CD14-positive monocyte (primary cell): ENCODE measurements at regions not wholly inside any gene's neighbourhood (a gene's known extent, or its start where the extent isn't known, plus 50 kb on each side); places are given as distances from the start of the nearest gene placed in this dataset.

Experiments used
- DNase-seq, 3 donors: peaks; one replicate each; pipeline ENCODE4 v3.0.0-alpha.2; 2011 to 2022
- H2AFZ ChIP-seq: 2 replicates; pipeline ENCODE4 v1.6.0; 2012; ENCODE audit warnings: mild to moderate bottlenecking, low read depth, low read length, inconsistent platforms; ENCODE audit not compliant: insufficient read depth, poor library complexity, severe bottlenecking
- H3K27ac ChIP-seq, 2 donors: 1 replicate in 1 of 2; 2 replicates in 1 of 2; pipeline ENCODE4 v1.5.1; 2012 to 2013; ENCODE audit warnings: low read length in 2 of 2, control low read depth in 1 of 2, inconsistent platforms in 1 of 2, low read depth in 1 of 2, mild to moderate bottlenecking in 1 of 2
- H3K27me3 ChIP-seq, 2 donors: one replicate each; pipeline versions ENCODE4 v1.6.0 to v1.6.1; 2011 to 2013; ENCODE audit warnings: low read length in 2 of 2; ENCODE audit not compliant: control insufficient read depth in 2 of 2, insufficient read depth in 2 of 2
- H3K36me3 ChIP-seq, 2 donors: replicated peaks in 1 of 2; 1 replicate in 1 of 2; 2 replicates in 1 of 2; pipeline versions ENCODE4 v1.5.1 to v1.6.1; 2012 to 2013; ENCODE audit warnings: low read length in 2 of 2, control low read depth in 1 of 2, inconsistent platforms in 1 of 2, mild to moderate bottlenecking in 1 of 2; ENCODE audit not compliant: insufficient read depth in 2 of 2, control insufficient read depth in 1 of 2
- H3K4me1 ChIP-seq, 2 donors: 1 replicate in 1 of 2; 2 replicates in 1 of 2; pipeline versions ENCODE4 v1.5.1 to v1.6.1; 2012 to 2013; ENCODE audit warnings: low read length in 2 of 2, control low read depth in 1 of 2, inconsistent platforms in 1 of 2, mild to moderate bottlenecking in 1 of 2, moderate library complexity in 1 of 2; ENCODE audit not compliant: insufficient read depth in 2 of 2, control insufficient read depth in 1 of 2
- H3K4me2 ChIP-seq: replicated peaks from 2 replicates; pipeline ENCODE3; 2012; ENCODE audit warnings: low read length, moderate library complexity, mild to moderate bottlenecking; ENCODE audit not compliant: poor library complexity, severe bottlenecking; ENCODE audit errors: extremely low read depth
- H3K4me3 ChIP-seq, 3 experiments: fragments of 200-600 bp in 1 of 3; sonication (generic) in 1 of 3; replicated peaks in 1 of 3; 1 replicate in 2 of 3; 2 replicates in 1 of 3; pipeline ENCODE4 v1.5.1; 2011 to 2013; ENCODE audit warnings: low read length in 3 of 3, mild to moderate bottlenecking in 3 of 3, control low read depth in 2 of 3, low read depth in 2 of 3, inconsistent platforms in 1 of 3, moderate library complexity in 1 of 3
- H3K79me2 ChIP-seq: 2 replicates; pipeline ENCODE4 v1.6.0; 2012; ENCODE audit warnings: mild to moderate bottlenecking, control low read depth, inconsistent platforms, low read length, moderate library complexity; ENCODE audit not compliant: insufficient read depth
- H3K9ac ChIP-seq: 2 replicates; pipeline ENCODE4 v1.6.0; 2017; ENCODE audit warnings: low read length, mild to moderate bottlenecking; ENCODE audit not compliant: insufficient read depth, poor library complexity, severe bottlenecking
- H3K9me3 ChIP-seq, 2 donors: replicated peaks in 1 of 2; 1 replicate in 1 of 2; 2 replicates in 1 of 2; pipeline versions ENCODE4 v1.5.1 to v1.6.1; 2012 to 2013; ENCODE audit warnings: low read length in 2 of 2, control low read depth in 1 of 2; ENCODE audit not compliant: control insufficient read depth in 1 of 2, insufficient read depth in 1 of 2
- H4K20me1 ChIP-seq: 2 replicates; pipeline ENCODE4 v1.6.0; 2012; ENCODE audit warnings: mild to moderate bottlenecking, low read length, control low read depth, moderate library complexity; ENCODE audit not compliant: insufficient read depth
- H3K27ac Mint-ChIP-seq, 7 donors: one replicate each; pipeline ENCODE4 v1.8.0; 2020; ENCODE audit warnings: mild to moderate bottlenecking in 7 of 7, mixed read lengths in 7 of 7, moderate library complexity in 6 of 7, inconsistent platforms in 2 of 7
- H3K27me3 Mint-ChIP-seq, 3 donors: one replicate each; pipeline ENCODE4 v1.8.0; 2021 to 2022; ENCODE audit warnings: low read depth in 3 of 3, mild to moderate bottlenecking in 3 of 3, mixed read lengths in 3 of 3, moderate library complexity in 3 of 3, inconsistent platforms in 1 of 3
- H3K36me3 Mint-ChIP-seq, 2 donors: one replicate each; pipeline ENCODE4 v1.8.0; 2020; ENCODE audit warnings: mixed read lengths in 2 of 2, inconsistent platforms in 1 of 2, mild to moderate bottlenecking in 1 of 2
- H3K4me1 Mint-ChIP-seq: one replicate; pipeline ENCODE4 v1.8.0; 2020; ENCODE audit warnings: mild to moderate bottlenecking, mixed read lengths
- H3K4me3 Mint-ChIP-seq, 2 donors: one replicate each; pipeline ENCODE4 v1.8.0; 2020; ENCODE audit warnings: mild to moderate bottlenecking in 2 of 2, mixed read lengths in 2 of 2, moderate library complexity in 1 of 2
- H3K9me3 Mint-ChIP-seq, 7 donors: one replicate each; pipeline ENCODE4 v1.8.0; 2020 to 2022; ENCODE audit warnings: mixed read lengths in 7 of 7, mild to moderate bottlenecking in 6 of 7, moderate library complexity in 6 of 7, inconsistent platforms in 2 of 7
- CTCF ChIP-seq: fragments of 200-600 bp; IDR thresholded peaks from one replicate; pipeline ENCODE4 v1.8.0; 2022; ENCODE audit warnings: antibody characterized with exemption, mild to moderate bottlenecking
- WGBS: methylation state at CpG from one replicate; pipeline ENCODE4 v1.1.5; 2013; ENCODE audit warnings: missing lambda C conversion rate; ENCODE audit not compliant: insufficient coverage; 5-methylcytosine and 5-hydroxymethylcytosine counted together
- intact Hi-C, 2 donors: fragments of 100-400 bp; cut with micrococcal nuclease; formaldehyde crosslinking; loops; one replicate each; pipeline versions ENCODE4 v1.15.0 to v1.15.1; 2023

GRCh38 chr4:146119845-146120404 is 55.6 kb upstream of the LSM6 start:
- no peak overlapping the region for H3K27ac Mint-ChIP-seq
- H3K4me3 Mint-ChIP-seq = no peak overlapping the region
- Histone ChIP-seq H3K27ac (no peak overlapping the region), H3K9me3 (no peaks in the 10 kb centered on the region), H3K4me1 (peaks cover 12 to 13% of the 10 kb centered on the region in 2 donors), H2AFZ (no peak overlapping the region), H3K4me3 (no peak overlapping the region), H3K27me3 (peaks cover 0 to 2% of the 10 kb centered on the region in 2 donors), H3K79me2 (no peaks in the 10 kb centered on the region), H3K9ac (no peak overlapping the region), H3K36me3 (no peaks in the 10 kb centered on the region), H4K20me1 (no peaks in the 10 kb centered on the region), H3K4me2 (no peak overlapping the region)
- H3K36me3 Mint-ChIP-seq = no peaks in the 10 kb centered on the region
- DNase-seq = no peak
- no peak for TF ChIP-seq CTCF
- intact Hi-C loops = no loop called here
- H3K9me3 Mint-ChIP-seq = peaks cover 0 to 15% (median 5%) of the 10 kb centered on the region in 7 donors
- WGBS = no CpG with 5 or more reads among the region's 6 CpGs
- peaks cover 19% of the 10 kb centered on the region for H3K4me1 Mint-ChIP-seq
- peaks cover 0 to 10% (median 7%) of the 10 kb centered on the region in 3 donors for H3K27me3 Mint-ChIP-seq

- Histone ChIP-seq H3K9me3 (no peaks in the 10 kb centered on the region), H4K20me1 (no peaks in the 10 kb centered on the region), H3K27me3 (no peaks in the 10 kb centered on the region), H3K36me3 (no peaks in the 10 kb centered on the region), H3K4me1 (peaks cover 53 to 58% of the 10 kb centered on the region in 2 donors), H2AFZ (no peak overlapping the region), H3K79me2 (no peaks in the 10 kb centered on the region), H3K27ac (no peak overlapping the region), H3K9ac (no peak overlapping the region), H3K4me3 (no peak overlapping the region), H3K4me2 (no peak overlapping the region)
- intact Hi-C loops = no loop called here
- Mint-ChIP-seq H3K36me3 (peaks cover 0 to 2% of the 10 kb centered on the region in 2 donors), H3K4me1 (peaks cover 60% of the 10 kb centered on the region), H3K4me3 (no peak overlapping the region), H3K27ac (no peak overlapping the region), H3K27me3 (peaks cover 2 to 4% (median 3%) of the 10 kb centered on the region in 3 donors), H3K9me3 (peaks cover 0 to 17% (median 5%) of the 10 kb centered on the region in 7 donors)
- DNase-seq = no peak
- 96% methylated on average over 8 of the region's 8 CpGs for WGBS
- TF ChIP-seq CTCF = no peak
These were observed 61.5 kb upstream of the LSM6 start for GRCh38 chr4:146114066-146114465.
